BJ (cell line): ENCODE measurements at regions not wholly inside any gene's neighbourhood (a gene's known extent, or its start where the extent isn't known, plus 50 kb on each side); places are given as distances from the start of the nearest gene placed in this dataset.

Experiments
- CTCF ChIA-PET: fragments of 350-600 bp; formaldehyde crosslinking; extraction: SDS; loops from one replicate; lab custom pipeline; 2021; ENCODE audit warnings: antibody characterized with exemption, inconsistent platforms; lab: Yijun Ruan, JAX
- POLR2A ChIA-PET: fragments of 300-600 bp; sonication (Branson Sonifier 250); formaldehyde crosslinking; extraction: SDS; loops from one replicate; lab custom pipeline; 2021; ENCODE audit warnings: antibody characterized with exemption; lab: Charles Lee
- DNase-seq: peaks from one replicate; pipeline ENCODE4 v3.0.0-alpha.2; 2011; ENCODE audit warnings: low read depth
- H3K27me3 ChIP-seq: 2 replicates; pipeline ENCODE4 v1.6.0; 2011; ENCODE audit warnings: low read length; ENCODE audit not compliant: control insufficient read depth, insufficient read depth
- H3K36me3 ChIP-seq: 2 replicates; pipeline ENCODE4 v1.5.1; 2011; ENCODE audit warnings: low read length; ENCODE audit not compliant: control insufficient read depth, insufficient read depth
- H3K4me3 ChIP-seq: 2 replicates; pipeline ENCODE4 v1.5.1; 2011; ENCODE audit warnings: low read depth, mild to moderate bottlenecking, control low read depth, low read length
- CTCF ChIP-seq: IDR thresholded peaks from 2 replicates; pipeline ENCODE4 v1.5.1; 2011; ENCODE audit warnings: low read depth, mild to moderate bottlenecking, control low read depth, inconsistent platforms, low read length, moderate library complexity; ENCODE audit not compliant: insufficient read depth

GRCh38 chr11:116478205-116478604 is 294.6 kb downstream of the BUD13 start:
- Histone ChIP-seq H3K4me3 (no peak overlapping the region), H3K27me3 (no peaks in the 10 kb centered on the region), H3K36me3 (no peaks in the 10 kb centered on the region)
- DNase-seq: no peak
- POLR2A ChIA-PET: no interaction called here
- TF ChIP-seq CTCF: no peak
- CTCF ChIA-PET: interaction anchor here (3.0 kb wide), 1 partner anchor 21 kb away, joined by 8 read pairs; no protein-coding TSS in a partner anchor

- ChIA-PET POLR2A (no interaction called here), CTCF (interaction anchor here (1.5 to 1.9 kb wide), 2 partner anchors 12 to 259 kb away, joined by 3 to 5 read pairs; no protein-coding TSS in a partner anchor)
- DNase-seq: no peak
- no peak for TF ChIP-seq CTCF
- Histone ChIP-seq H3K36me3 (no peaks in the 10 kb centered on the region), H3K4me3 (no peak overlapping the region), H3K27me3 (no peaks in the 10 kb centered on the region)
These were observed 298.9 kb downstream of the BUD13 start for GRCh38 chr11:116473790-116474346.

- ChIA-PET POLR2A (no interaction called here), CTCF (interaction anchor here (1.5 to 1.9 kb wide), 2 partner anchors 11 to 259 kb away, joined by 3 to 5 read pairs; no protein-coding TSS in a partner anchor)
- Histone ChIP-seq H3K27me3 (no peaks in the 10 kb centered on the region), H3K4me3 (no peak overlapping the region), H3K36me3 (no peaks in the 10 kb centered on the region)
- no peak for DNase-seq
- no peak for TF ChIP-seq CTCF
These were observed 299.5 kb downstream of the BUD13 start for GRCh38 chr11:116473206-116473769.

GRCh38 chr11:116472651-116473050 is 300.1 kb downstream of the BUD13 start:
- no peak overlapping the region for H3K4me3 ChIP-seq
- TF ChIP-seq CTCF: no peak
- no peaks in the 10 kb centered on the region for H3K27me3 ChIP-seq
- ChIA-PET CTCF (interaction anchor here (1.5 to 2.6 kb wide), 3 partner anchors 11 to 260 kb away, joined by 3 to 12 read pairs (median 5); no protein-coding TSS in a partner anchor), POLR2A (no interaction called here)
- H3K36me3 ChIP-seq: no peaks in the 10 kb centered on the region
- DNase-seq: peak; percentile 26

- ChIA-PET CTCF (interaction anchor here (0.8 to 2.6 kb wide), 2 partner anchors 19 to 28 kb away, joined by 3 to 12 read pairs; no protein-coding TSS in a partner anchor), POLR2A (interaction anchor here (0.7 to 1.2 kb wide), 2 partner anchors 8 to 14 kb away, joined by 3 to 4 read pairs; no protein-coding TSS in a partner anchor)
- peak; percentile 68 for DNase-seq
- Histone ChIP-seq H3K4me3 (no peak overlapping the region), H3K27me3 (no peaks in the 10 kb centered on the region), H3K36me3 (no peaks in the 10 kb centered on the region)
- no peak for TF ChIP-seq CTCF
These were observed 301.1 kb downstream of the BUD13 start for GRCh38 chr11:116471608-116472256.
